Adrenal gland (tissue), 5 donors: ENCODE measurements at regions not wholly inside any gene's neighbourhood (a gene's known extent, or its start where the extent isn't known, plus 50 kb on each side); places are given as distances from the start of the nearest gene placed in this dataset.

Source experiments
- CTCF ChIP-seq, 6 experiments: fragments of 450-650 bp in 4 of 6; fragments of 200-600 bp in 2 of 6; sonication (generic) in 1 of 6; IDR thresholded peaks; 1 replicate in 5 of 6; 2 replicates in 1 of 6; pipeline versions ENCODE4 v1.5.1 to v1.8.0; 2016 to 2021; ENCODE audit warnings: antibody characterized with exemption in 6 of 6, mild to moderate bottlenecking in 2 of 6, moderate library complexity in 1 of 6
- POLR2A ChIP-seq, 2 donors: fragments of 450-650 bp; IDR thresholded peaks; one replicate each; pipeline ENCODE4 v1.6.1; 2017; ENCODE audit warnings: antibody characterized with exemption in 2 of 2, mild to moderate bottlenecking in 2 of 2, moderate library complexity in 1 of 2
- donor health status: DM: no; HTN: no; CAD: no.

DNA sequence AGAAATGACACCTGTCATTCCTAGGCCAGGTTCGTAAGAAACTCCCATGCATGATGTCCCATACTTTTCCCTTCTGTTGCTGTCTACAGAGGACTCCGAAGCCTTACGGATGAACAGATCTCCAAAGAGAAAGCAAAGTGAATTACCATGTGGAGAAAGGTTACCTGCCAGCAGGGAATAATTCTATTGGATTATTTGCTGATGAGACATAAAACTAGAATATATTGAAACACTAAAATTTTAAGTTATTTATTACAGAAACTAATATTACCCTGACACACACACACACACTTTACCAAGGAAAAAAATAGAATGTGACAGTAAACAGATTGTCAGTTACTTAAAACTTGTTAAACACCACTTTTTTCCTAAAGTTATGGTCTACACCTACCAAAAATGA, 452.7 kb upstream of the DAB2 start:
- TF ChIP-seq CTCF (IDR thresholded peaks at IDR 0.05) (no peak), POLR2A (IDR thresholded peaks at IDR 0.05) (no peak)
